AG04449 (cell line): ENCODE measurements at regions not wholly inside any gene's neighbourhood (a gene's known extent, or its start where the extent isn't known, plus 50 kb on each side); places are given as distances from the start of the nearest gene placed in this dataset.

Experiments used
- CTCF ChIA-PET: fragments of 350-600 bp; formaldehyde crosslinking; extraction: SDS; loops from one replicate; lab custom pipeline; 2021; ENCODE audit warnings: antibody characterized with exemption; lab: Yijun Ruan, JAX
- POLR2A ChIA-PET: fragments of 400-600, 350-600 bp; formaldehyde crosslinking; extraction: SDS; loops from one replicate; lab custom pipeline; 2020; ENCODE audit warnings: antibody characterized with exemption, inconsistent platforms; lab: Yijun Ruan, JAX
- DNase-seq: peaks from one replicate; pipeline ENCODE4 v3.0.0-alpha.2; 2010; ENCODE audit warnings: low read depth, low spot score
- H3K4me3 ChIP-seq: 2 replicates; pipeline ENCODE4 v1.5.1; 2011; ENCODE audit warnings: low read depth, mild to moderate bottlenecking, control low read depth, low read length
- CTCF ChIP-seq: IDR thresholded peaks from one replicate; pipeline ENCODE4 v1.5.1; 2011; ENCODE audit warnings: mild to moderate bottlenecking, moderate library complexity, low read length, control low read depth, inconsistent platforms; ENCODE audit not compliant: insufficient read depth; ENCODE audit errors: missing control alignments

- POLR2A ChIA-PET = no interaction called here
- no peak for DNase-seq
- TF ChIP-seq CTCF = no peak
- no peak overlapping the region for H3K4me3 ChIP-seq
- CTCF ChIA-PET = no interaction called here
These were observed 153.1 kb upstream of the VCX start for GRCh38 chrX:7689791-7690412.

- ChIA-PET POLR2A (no interaction called here), CTCF (no interaction called here)
- TF ChIP-seq CTCF = no peak
These were observed 162.8 kb upstream of the VCX start for GRCh38 chrX:7680181-7680580.

GRCh38 chrX:7654316-7654715, 188.7 kb upstream of the VCX start:
- ChIA-PET POLR2A (no interaction called here), CTCF (no interaction called here)
- no peak for TF ChIP-seq CTCF
- DNase-seq = no peak
- no peak overlapping the region for H3K4me3 ChIP-seq

More at GRCh38 chrX:7680181-7680580, 162.8 kb upstream of the VCX start:
- DNase-seq = no peak
- H3K4me3 ChIP-seq = no peak overlapping the region

- TF ChIP-seq CTCF = no peak
- POLR2A ChIA-PET = no interaction called here
- no peak for DNase-seq
- CTCF ChIA-PET = no interaction called here
- H3K4me3 ChIP-seq = no peak overlapping the region
These were observed 195.1 kb upstream of the VCX start for GRCh38 chrX:7647831-7648230.

- POLR2A ChIA-PET = no interaction called here
- no peak overlapping the region for H3K4me3 ChIP-seq
- CTCF ChIA-PET = no interaction called here
- no peak for DNase-seq
- TF ChIP-seq CTCF = no peak
These were observed 201.8 kb upstream of the VCX start for GRCh38 chrX:7641141-7641540.

GRCh38 chrX:7640392-7640791, 202.6 kb upstream of the VCX start:
- POLR2A ChIA-PET = no interaction called here
- TF ChIP-seq CTCF = no peak
- no peak for DNase-seq
- no peak overlapping the region for H3K4me3 ChIP-seq
- CTCF ChIA-PET = no interaction called here
